Fibroblast of pulmonary artery (primary cell): ENCODE measurements at regions not wholly inside any gene's neighbourhood (a gene's known extent, or its start where the extent isn't known, plus 50 kb on each side); places are given as distances from the start of the nearest gene placed in this dataset.

Experiments used
- DNase-seq: peaks from one replicate; pipeline ENCODE4 v3.0.0-alpha.2; 2010; ENCODE audit warnings: low read depth
- H3K4me3 ChIP-seq: replicated peaks from 2 replicates; pipeline ENCODE4 v1.5.1; 2011; ENCODE audit warnings: low read depth, mild to moderate bottlenecking, control low read depth, low read length, moderate library complexity
- CTCF ChIP-seq: IDR thresholded peaks from 2 replicates; pipeline ENCODE4 v1.5.1; 2011; ENCODE audit warnings: mild to moderate bottlenecking, control low read depth, low read length, inconsistent platforms; ENCODE audit errors: missing control alignments

- peak; percentile 6 for DNase-seq
- no peak overlapping the region for H3K4me3 ChIP-seq
- no peak for TF ChIP-seq CTCF
These were observed 640.8 kb upstream of the INTU start for GRCh38 chr4:126991965-126992364.

GRCh38 chr4:126992910-126993309, 639.8 kb upstream of the INTU start:
- no peak for TF ChIP-seq CTCF
- H3K4me3 ChIP-seq, result no peak overlapping the region
- DNase-seq, result no peak

GRCh38 chr4:126993351-126993750, 639.4 kb upstream of the INTU start:
- no peak for TF ChIP-seq CTCF
- DNase-seq, result no peak
- no peak overlapping the region for H3K4me3 ChIP-seq

- DNase-seq, result no peak
- H3K4me3 ChIP-seq, result no peak overlapping the region
- TF ChIP-seq CTCF, result no peak
These were observed 637.5 kb upstream of the INTU start for GRCh38 chr4:126995235-126995634.

- no peak for DNase-seq
- no peak overlapping the region for H3K4me3 ChIP-seq
- no peak for TF ChIP-seq CTCF
These were observed 632.6 kb upstream of the INTU start for GRCh38 chr4:127000110-127000509.

- no peak overlapping the region for H3K4me3 ChIP-seq
- TF ChIP-seq CTCF, result no peak
- no peak for DNase-seq
These were observed 631.9 kb upstream of the INTU start for GRCh38 chr4:127000846-127001245.

GRCh38 chr4:127001933-127002332, 630.8 kb upstream of the INTU start:
- no peak overlapping the region for H3K4me3 ChIP-seq
- DNase-seq, result no peak
- TF ChIP-seq CTCF, result no peak
